Omental fat pad (tissue), 3 donors: ENCODE measurements at regions not wholly inside any gene's neighbourhood (a gene's known extent, or its start where the extent isn't known, plus 50 kb on each side); places are given as distances from the start of the nearest gene placed in this dataset. TPM values are rescaled to one million over a fixed set of nuclear protein-coding genes. Genes with fewer than 3 reads are reported as not detected.

Source experiments
- ATAC-seq: fragments of 150-250 bp; one replicate; pipeline ENCODE4 v1.9.1; 2016; ENCODE audit warnings: mild to moderate bottlenecking, moderate library complexity; ENCODE audit not compliant: low FRiP score
- DNase-seq: peaks from one replicate; pipeline ENCODE4 v3.0.0-alpha.2; 2019; ENCODE audit warnings: low spot score
- small RNA-seq: library from RNA; depleted of rRNA; stranded (forward); fragments of <200 nt; gene quantifications from one replicate; pipeline ENCODE3, GENCODE V24; 2016
- TF ChIP-seq, protein P1 (sequence below), 3 donors: fragments of 450-650 bp; IDR thresholded peaks; one replicate each; pipeline ENCODE4 v1.5.1; 2016 to 2017; ENCODE audit warnings: antibody characterized with exemption in 3 of 3, mild to moderate bottlenecking in 3 of 3, moderate library complexity in 2 of 3

DNA sequence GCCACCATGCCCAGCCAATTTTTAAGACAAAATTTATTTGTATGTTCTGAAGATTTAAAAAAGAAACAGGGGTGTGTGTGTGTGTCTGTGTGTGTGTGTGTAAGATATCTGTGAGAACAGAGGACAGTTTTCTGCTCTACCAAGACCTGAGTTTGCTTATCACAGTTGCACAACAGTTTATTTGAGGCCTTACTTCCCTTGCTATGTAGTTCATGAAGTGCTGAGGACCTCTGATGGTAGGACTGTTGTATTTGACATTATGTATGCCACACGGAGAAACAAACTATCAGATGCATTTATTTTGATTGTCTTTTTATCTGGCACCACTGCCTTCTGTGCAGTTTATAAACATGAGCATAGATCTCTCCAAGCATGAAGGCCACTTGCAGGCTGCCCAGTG, 355.2 kb downstream of the PBX1 start:
- ATAC-seq, result peak; percentile 45
- TF ChIP-seq, protein P1, sequence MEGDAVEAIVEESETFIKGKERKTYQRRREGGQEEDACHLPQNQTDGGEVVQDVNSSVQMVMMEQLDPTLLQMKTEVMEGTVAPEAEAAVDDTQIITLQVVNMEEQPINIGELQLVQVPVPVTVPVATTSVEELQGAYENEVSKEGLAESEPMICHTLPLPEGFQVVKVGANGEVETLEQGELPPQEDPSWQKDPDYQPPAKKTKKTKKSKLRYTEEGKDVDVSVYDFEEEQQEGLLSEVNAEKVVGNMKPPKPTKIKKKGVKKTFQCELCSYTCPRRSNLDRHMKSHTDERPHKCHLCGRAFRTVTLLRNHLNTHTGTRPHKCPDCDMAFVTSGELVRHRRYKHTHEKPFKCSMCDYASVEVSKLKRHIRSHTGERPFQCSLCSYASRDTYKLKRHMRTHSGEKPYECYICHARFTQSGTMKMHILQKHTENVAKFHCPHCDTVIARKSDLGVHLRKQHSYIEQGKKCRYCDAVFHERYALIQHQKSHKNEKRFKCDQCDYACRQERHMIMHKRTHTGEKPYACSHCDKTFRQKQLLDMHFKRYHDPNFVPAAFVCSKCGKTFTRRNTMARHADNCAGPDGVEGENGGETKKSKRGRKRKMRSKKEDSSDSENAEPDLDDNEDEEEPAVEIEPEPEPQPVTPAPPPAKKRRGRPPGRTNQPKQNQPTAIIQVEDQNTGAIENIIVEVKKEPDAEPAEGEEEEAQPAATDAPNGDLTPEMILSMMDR (IDR thresholded peaks at IDR 0.05), result no peak
- no peak for DNase-seq

DNA sequence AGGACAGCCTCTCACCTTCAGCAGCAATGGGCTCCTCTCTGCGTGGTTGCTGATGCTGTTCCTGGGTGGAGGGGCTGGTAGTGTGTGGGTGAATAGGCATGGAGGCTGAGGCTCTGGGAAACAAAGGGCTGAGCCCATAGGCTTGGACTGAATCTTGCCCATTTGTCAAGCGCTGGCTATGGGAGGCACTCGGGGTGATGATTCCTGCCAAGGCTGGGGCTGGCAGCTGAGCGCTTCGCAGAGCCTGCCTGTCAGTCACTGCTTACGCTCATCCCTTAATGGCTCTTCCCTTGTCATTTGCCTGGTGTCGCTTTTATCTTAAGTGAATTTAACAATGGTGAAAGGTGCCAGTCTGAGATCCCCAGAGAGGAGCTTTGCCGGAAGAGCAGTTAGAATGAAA, 353.3 kb downstream of the PBX1 start:
- DNase-seq (no peak), ATAC-seq (no peak)
- TF ChIP-seq, protein P1 (IDR thresholded peaks at IDR 0.05), result no peak

DNA sequence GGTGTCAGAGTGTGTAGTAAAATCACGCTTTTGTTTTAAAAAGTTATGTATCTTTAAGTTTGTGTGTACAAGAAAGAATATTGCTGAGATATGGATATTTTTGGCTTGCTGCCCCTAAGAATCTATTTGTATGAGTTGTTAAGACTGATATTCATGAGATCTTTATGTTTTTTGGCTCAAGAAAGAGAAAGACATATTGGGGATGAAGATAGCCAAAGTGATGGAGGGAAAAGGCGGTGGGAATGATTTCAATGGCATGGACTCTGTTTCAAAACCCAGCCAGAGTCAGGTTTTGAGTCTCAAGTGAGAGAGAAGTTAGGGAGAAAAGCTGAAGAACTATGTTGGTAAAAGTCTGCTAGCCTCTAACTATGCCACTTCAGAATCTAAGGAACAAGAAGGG, 351.7 kb downstream of the PBX1 start:
- TF ChIP-seq, protein P1 (IDR thresholded peaks at IDR 0.05), result no peak
- no peak for ATAC-seq
- DNase-seq, result no peak

DNA sequence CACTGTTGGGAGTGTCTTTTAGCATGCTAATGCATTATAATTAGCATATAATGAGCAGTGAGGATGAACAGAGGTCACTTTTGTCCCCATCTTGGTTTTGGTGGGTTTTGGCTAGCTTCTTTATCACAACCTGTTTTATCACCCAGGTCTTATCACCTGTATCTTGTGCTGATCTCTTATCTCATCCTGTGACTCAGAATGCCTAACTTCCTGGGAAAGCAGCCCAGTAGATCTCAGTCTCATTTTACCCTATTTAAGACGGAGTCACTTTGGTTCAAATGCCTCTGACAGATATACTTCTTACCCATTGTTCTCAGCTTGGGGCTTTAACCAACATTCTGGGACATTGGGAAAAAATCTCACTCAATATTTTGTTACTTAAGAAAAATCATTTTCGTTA, 348.7 kb downstream of the PBX1 start:
- ATAC-seq (no peak), DNase-seq (no peak)
- TF ChIP-seq, protein P1 (IDR thresholded peaks at IDR 0.05), result no peak

DNA sequence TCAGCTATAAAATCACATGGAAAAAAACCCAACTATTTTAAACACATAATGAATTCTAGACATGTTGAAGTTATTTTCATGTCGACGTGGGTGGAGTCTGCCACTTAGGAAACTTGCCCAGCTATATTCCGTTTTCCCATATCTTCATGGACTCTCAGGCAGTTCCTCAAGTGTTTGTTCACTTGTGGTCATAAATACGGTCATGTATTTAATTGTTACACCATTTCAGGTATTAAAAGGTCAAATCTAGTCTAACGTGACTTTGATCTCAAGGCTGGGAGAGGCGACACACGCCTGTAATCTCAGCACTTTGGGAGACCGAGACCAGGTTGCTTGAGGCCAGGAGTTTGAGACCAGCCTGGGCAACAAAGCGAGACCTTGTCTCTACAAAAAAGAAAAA, 346.9 kb downstream of the PBX1 start:
- DNase-seq (no peak), ATAC-seq (no peak)
- TF ChIP-seq, protein P1 (IDR thresholded peaks at IDR 0.05), result no peak

DNA sequence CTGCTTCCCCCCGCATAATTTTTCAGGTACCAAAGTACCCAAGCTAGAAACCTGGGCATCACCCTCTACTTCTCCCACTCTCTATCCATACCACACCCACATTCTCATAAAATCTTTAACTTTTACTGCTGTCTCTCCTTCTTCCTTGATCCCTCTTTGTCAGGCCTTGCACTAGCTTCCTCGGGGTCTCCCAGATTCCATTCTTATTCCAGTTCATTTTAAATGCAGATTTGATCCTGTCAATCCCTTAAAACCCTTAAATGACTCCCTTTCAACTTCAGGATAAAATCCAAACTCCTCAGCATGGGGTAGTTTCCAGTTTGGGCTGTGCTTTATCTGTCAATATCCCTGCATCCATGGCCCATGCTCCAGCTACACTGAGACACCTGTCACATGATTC, 343.5 kb downstream of the PBX1 start:
- TF ChIP-seq, protein P1 (IDR thresholded peaks at IDR 0.05), result no peak
- ATAC-seq (no peak), DNase-seq (no peak)

Small RNA genes in the stretch of these regions (small RNA-seq; reads per million reads assigned to genes)
- not detected for gene RNU6-755P
